GM18498 (cell line): ENCODE measurements at regions not wholly inside any gene's neighbourhood (a gene's known extent, or its start where the extent isn't known, plus 50 kb on each side); places are given as distances from the start of the nearest gene placed in this dataset.

Source experiments
- ATAC-seq: cut with Tn5 transposase; IDR thresholded peaks from one replicate; pipeline ENCODE4 v1.9.1; 2021; ENCODE audit warnings: mild to moderate bottlenecking, moderate library complexity; ENCODE audit not compliant: unreplicated experiment

GRCh38 chr18:55864281-55864680 is 276.3 kb upstream of the TCF4 start:
- no peak for ATAC-seq

- no peak for ATAC-seq
These were observed 275.9 kb upstream of the TCF4 start for GRCh38 chr18:55863876-55864275.

- ATAC-seq = no peak
These were observed 275.4 kb upstream of the TCF4 start for GRCh38 chr18:55863391-55863706.

GRCh38 chr18:55862693-55863390 is 274.9 kb upstream of the TCF4 start:
- no peak for ATAC-seq

GRCh38 chr18:55861266-55861665 is 273.3 kb upstream of the TCF4 start:
- ATAC-seq = no peak

- no peak for ATAC-seq
These were observed 270.9 kb upstream of the TCF4 start for GRCh38 chr18:55858661-55859515.

GRCh38 chr18:55857956-55858355 is 270.0 kb upstream of the TCF4 start:
- no peak for ATAC-seq

GRCh38 chr18:55857409-55857808 is 269.4 kb upstream of the TCF4 start:
- ATAC-seq = no peak

GRCh38 chr18:55856679-55857078 is 268.7 kb upstream of the TCF4 start:
- no peak for ATAC-seq

GRCh38 chr18:55856229-55856628 is 268.2 kb upstream of the TCF4 start:
- no peak for ATAC-seq

- no peak for ATAC-seq
These were observed 265.3 kb upstream of the TCF4 start for GRCh38 chr18:55853268-55853667.

GRCh38 chr18:55850904-55851303 is 262.9 kb upstream of the TCF4 start:
- ATAC-seq = no peak

GRCh38 chr18:55849391-55849790 is 261.4 kb upstream of the TCF4 start:
- no peak for ATAC-seq

GRCh38 chr18:55847960-55848359 is 260.0 kb upstream of the TCF4 start:
- no peak for ATAC-seq

GRCh38 chr18:55845221-55845620 is 257.2 kb upstream of the TCF4 start:
- ATAC-seq = no peak

- no peak for ATAC-seq
These were observed 256.4 kb upstream of the TCF4 start for GRCh38 chr18:55844382-55844781.

GRCh38 chr18:55841314-55841713 is 253.3 kb upstream of the TCF4 start:
- no peak for ATAC-seq

- ATAC-seq = no peak
These were observed 252.7 kb upstream of the TCF4 start for GRCh38 chr18:55840601-55841170.

- no peak for ATAC-seq
These were observed 251.4 kb upstream of the TCF4 start for GRCh38 chr18:55839343-55839742.

- no peak for ATAC-seq
These were observed 250.8 kb upstream of the TCF4 start for GRCh38 chr18:55838841-55839240.

GRCh38 chr18:55838319-55838718 is 250.3 kb upstream of the TCF4 start:
- ATAC-seq = no peak

GRCh38 chr18:55833543-55833942 is 245.6 kb upstream of the TCF4 start:
- no peak for ATAC-seq
